Stimulated activated CD8-positive, alpha-beta memory T cell treated with anti-CD3 and anti-CD28 coated beads, Interleukin-12 subunit alpha, Interleukin-12 subunit beta, amount 100 ng/mL, for 4 hours (primary cell): ENCODE measurements at regions not wholly inside any gene's neighbourhood (a gene's known extent, or its start where the extent isn't known, plus 50 kb on each side); places are given as distances from the start of the nearest gene placed in this dataset.

Experiments used
- DNase-seq: peaks from one replicate; pipeline ENCODE4 v3.0.0-alpha.2; 2020; ENCODE audit warnings: low read depth

GRCh38 chr2:180208841-180209240 is 201.7 kb upstream of the CWC22 start:
- no peak for DNase-seq

GRCh38 chr2:180205621-180206235 is 198.6 kb upstream of the CWC22 start:
- no peak for DNase-seq

- no peak for DNase-seq
Measured at GRCh38 chr2:180203972-180204371, 196.9 kb upstream of the CWC22 start.

GRCh38 chr2:180202467-180202951 is 195.4 kb upstream of the CWC22 start:
- DNase-seq, result no peak

- no peak for DNase-seq
Measured at GRCh38 chr2:180196419-180196977, 189.4 kb upstream of the CWC22 start.

GRCh38 chr2:180195847-180196246 is 188.8 kb upstream of the CWC22 start:
- no peak for DNase-seq

GRCh38 chr2:180191432-180192124 is 184.5 kb upstream of the CWC22 start:
- DNase-seq, result no peak

- DNase-seq, result no peak
Measured at GRCh38 chr2:180190851-180191250, 183.8 kb upstream of the CWC22 start.

- DNase-seq, result no peak
Measured at GRCh38 chr2:180187611-180188010, 180.5 kb upstream of the CWC22 start.

- DNase-seq, result no peak
Measured at GRCh38 chr2:180184506-180184905, 177.4 kb upstream of the CWC22 start.

GRCh38 chr2:180180511-180180910 is 173.4 kb upstream of the CWC22 start:
- no peak for DNase-seq

GRCh38 chr2:180177534-180177933 is 170.4 kb upstream of the CWC22 start:
- no peak for DNase-seq

- DNase-seq, result no peak
Measured at GRCh38 chr2:180175736-180176135, 168.6 kb upstream of the CWC22 start.

GRCh38 chr2:180174580-180174979 is 167.5 kb upstream of the CWC22 start:
- no peak for DNase-seq

- no peak for DNase-seq
Measured at GRCh38 chr2:180169474-180169873, 162.4 kb upstream of the CWC22 start.

- DNase-seq, result no peak
Measured at GRCh38 chr2:180161415-180161814, 154.3 kb upstream of the CWC22 start.

GRCh38 chr2:180159921-180160320 is 152.8 kb upstream of the CWC22 start:
- DNase-seq, result no peak

- DNase-seq, result no peak
Measured at GRCh38 chr2:180158961-180159360, 151.9 kb upstream of the CWC22 start.

GRCh38 chr2:180156651-180157050 is 149.6 kb upstream of the CWC22 start:
- no peak for DNase-seq

- no peak for DNase-seq
Measured at GRCh38 chr2:180150606-180151005, 143.5 kb upstream of the CWC22 start.

GRCh38 chr2:180146541-180146940 is 139.4 kb upstream of the CWC22 start:
- DNase-seq, result no peak

GRCh38 chr2:180146114-180146513 is 139.0 kb upstream of the CWC22 start:
- DNase-seq, result no peak

GRCh38 chr2:180145163-180145562 is 138.1 kb upstream of the CWC22 start:
- no peak for DNase-seq
